Pancreas (tissue), 10 donors: ENCODE measurements at regions not wholly inside any gene's neighbourhood (a gene's known extent, or its start where the extent isn't known, plus 50 kb on each side); places are given as distances from the start of the nearest gene placed in this dataset.

ENCODE experiments used
- ATAC-seq, 4 donors: fragments of 200-7000 bp; cut with Tn5 transposase; one replicate each; pipeline versions ENCODE4 v1.8.0 to v1.9.1; 2020; ENCODE audit warnings: mild to moderate bottlenecking in 4 of 4, moderate library complexity in 4 of 4
- DNase-seq, 6 donors: peaks; one replicate each; pipeline ENCODE4 v3.0.0-alpha.2; 2020
- FAIRE-seq: peaks from 2 replicates; lab custom pipeline; 2012; peaks lifted over from hg19 to GRCh38; lab: Jason Lieb, UNC
- H3K27ac ChIP-seq, 4 donors: fragments of 200-600 bp; sonication (generic); 1 replicate in 3 of 4; 2 replicates in 1 of 4; pipeline versions ENCODE4 v1.5.0 to v1.8.0; 2020
- H3K27me3 ChIP-seq, 4 donors: fragments of 200-600 bp; one replicate each; pipeline ENCODE4 v1.8.0; 2021
- H3K36me3 ChIP-seq, 3 donors: fragments of 200-600 bp; sonication (generic) in 1 of 3; one replicate each; pipeline versions ENCODE4 v1.5.0 to v1.8.0; 2020 to 2021
- H3K4me1 ChIP-seq, 3 donors: fragments of 200-600 bp; one replicate each; pipeline ENCODE4 v1.8.0; 2021
- H3K4me3 ChIP-seq, 4 donors: fragments of 200-600 bp; sonication (generic) in 2 of 4; one replicate each; pipeline versions ENCODE4 v1.5.0 to v1.8.0; 2020 to 2021
- H3K9me3 ChIP-seq, 4 donors: fragments of 200-600 bp; one replicate each; pipeline ENCODE4 v1.8.0; 2021
- CTCF ChIP-seq, 4 donors: fragments of 200-600 bp; sonication (generic) in 3 of 4; IDR thresholded peaks; one replicate each; pipeline versions ENCODE4 v1.5.0 to v1.8.0; 2021; ENCODE audit warnings: antibody characterized with exemption in 4 of 4
- WGBS, 2 donors: extraction: QIAGEN DNeasy Blood & Tissue Kit; methylation state at CpG; one replicate each; pipeline ENCODE4 v1.1.7; 2013; 5-methylcytosine and 5-hydroxymethylcytosine counted together
- intact Hi-C, 3 donors: fragments of 100-400 bp; cut with DNase I; formaldehyde crosslinking; loops; one replicate each; pipeline versions ENCODE4 v1.11.1 to v1.14.2; 2022
- donor health status: healthy with polysubstance abuse.
- donor health status: DM: no; HTN: no; CAD: no; lungs with moderate emphysema.
- donor health status: DM: no; HTN: no; CAD: no.
- donor health status: control.
- donor health status: control.
- donor health status: Bipolar disorder and iron deficiency.
- donor health status: DM: yes; HTN: yes; CAD: no.
- donor health status: DM: no; HTN: no; CAD: no.
- donor health status: DM: no; HTN: no; CAD: no.
- donor health status: DM: yes; HTN: yes; CAD: no.

GRCh38 chr2:47660168-47660567, 89.4 kb upstream of the KCNK12 start:
- DNase-seq, result no peak
- FAIRE-seq, result no peak
- no peak overlapping the region for H3K4me3 ChIP-seq
- H3K27ac ChIP-seq, result no peak overlapping the region
- intact Hi-C loops, result no loop called here
- H3K27me3 ChIP-seq, result no peaks in the 10 kb centered on the region
- no peaks in the 10 kb centered on the region for H3K36me3 ChIP-seq
- TF ChIP-seq CTCF (IDR thresholded peaks at IDR 0.05), result no peak
- no peaks in the 10 kb centered on the region for H3K9me3 ChIP-seq
- 74 to 76% methylated on average over 3 of the region's 3 CpGs for WGBS, 2 donors
- ATAC-seq, result no peak
- H3K4me1 ChIP-seq, result no peaks in the 10 kb centered on the region

DNA sequence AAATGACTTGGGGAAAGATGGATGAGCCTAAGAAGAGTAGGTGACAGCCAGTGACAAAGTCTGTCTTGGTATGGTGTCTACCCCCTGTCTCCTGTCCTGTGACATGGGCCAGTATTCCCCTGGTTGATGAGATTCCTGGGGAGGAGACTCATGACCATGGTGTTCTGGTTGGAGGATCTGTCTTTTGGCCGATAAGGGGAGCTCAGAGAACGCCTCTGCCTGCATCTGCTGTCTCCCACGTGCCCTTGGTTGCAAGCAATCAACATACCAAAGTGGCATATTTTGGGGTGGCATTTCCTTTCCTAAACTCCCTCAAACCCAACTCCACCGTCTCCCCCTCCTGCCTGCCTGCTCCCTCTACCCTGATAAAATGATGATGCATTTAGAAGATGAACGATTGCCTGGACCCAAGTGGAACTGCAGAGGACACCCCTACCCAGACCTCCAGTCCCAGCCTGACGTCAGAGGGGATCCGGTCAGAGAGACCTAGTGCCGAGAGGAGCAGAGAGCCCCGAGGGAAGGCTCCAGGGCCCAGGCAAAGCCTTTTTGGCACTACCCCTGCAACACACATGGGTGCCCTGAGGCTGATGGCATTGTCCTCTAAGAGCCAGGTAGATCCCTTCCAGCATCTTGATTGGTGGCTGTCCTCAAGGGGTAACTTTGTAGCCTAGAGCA, 88.0 kb upstream of the KCNK12 start:
- no peak overlapping the region for H3K4me3 ChIP-seq
- H3K4me1 ChIP-seq, result peaks cover 0 to 6% (median 6%) of the 10 kb centered on the region in 3 donors
- FAIRE-seq, result no peak
- H3K36me3 ChIP-seq, result no peaks in the 10 kb centered on the region
- intact Hi-C loops, result no loop called here
- DNase-seq, result no peak
- H3K27ac ChIP-seq, result no peak overlapping the region
- no peak for ATAC-seq
- 77 to 80% methylated on average over 9 of the region's 9 CpGs for WGBS, 2 donors
- no peaks in the 10 kb centered on the region for H3K9me3 ChIP-seq
- TF ChIP-seq CTCF (IDR thresholded peaks at IDR 0.05), result no peak
- no peaks in the 10 kb centered on the region for H3K27me3 ChIP-seq

GRCh38 chr2:47657886-47658489, 87.2 kb upstream of the KCNK12 start:
- no peak overlapping the region for H3K4me3 ChIP-seq
- FAIRE-seq (no peak), ATAC-seq (no peak), DNase-seq (no peak)
- 69 to 88% methylated on average over 7 of the region's 7 CpGs for WGBS, 2 donors
- no peak for TF ChIP-seq CTCF (IDR thresholded peaks at IDR 0.05)
- no peak overlapping the region for H3K27ac ChIP-seq
- no peaks in the 10 kb centered on the region for H3K36me3 ChIP-seq
- intact Hi-C loops, result no loop called here
- H3K27me3 ChIP-seq, result no peaks in the 10 kb centered on the region
- H3K4me1 ChIP-seq, result peaks cover 0 to 10% (median 9%) of the 10 kb centered on the region in 3 donors
- no peaks in the 10 kb centered on the region for H3K9me3 ChIP-seq

DNA sequence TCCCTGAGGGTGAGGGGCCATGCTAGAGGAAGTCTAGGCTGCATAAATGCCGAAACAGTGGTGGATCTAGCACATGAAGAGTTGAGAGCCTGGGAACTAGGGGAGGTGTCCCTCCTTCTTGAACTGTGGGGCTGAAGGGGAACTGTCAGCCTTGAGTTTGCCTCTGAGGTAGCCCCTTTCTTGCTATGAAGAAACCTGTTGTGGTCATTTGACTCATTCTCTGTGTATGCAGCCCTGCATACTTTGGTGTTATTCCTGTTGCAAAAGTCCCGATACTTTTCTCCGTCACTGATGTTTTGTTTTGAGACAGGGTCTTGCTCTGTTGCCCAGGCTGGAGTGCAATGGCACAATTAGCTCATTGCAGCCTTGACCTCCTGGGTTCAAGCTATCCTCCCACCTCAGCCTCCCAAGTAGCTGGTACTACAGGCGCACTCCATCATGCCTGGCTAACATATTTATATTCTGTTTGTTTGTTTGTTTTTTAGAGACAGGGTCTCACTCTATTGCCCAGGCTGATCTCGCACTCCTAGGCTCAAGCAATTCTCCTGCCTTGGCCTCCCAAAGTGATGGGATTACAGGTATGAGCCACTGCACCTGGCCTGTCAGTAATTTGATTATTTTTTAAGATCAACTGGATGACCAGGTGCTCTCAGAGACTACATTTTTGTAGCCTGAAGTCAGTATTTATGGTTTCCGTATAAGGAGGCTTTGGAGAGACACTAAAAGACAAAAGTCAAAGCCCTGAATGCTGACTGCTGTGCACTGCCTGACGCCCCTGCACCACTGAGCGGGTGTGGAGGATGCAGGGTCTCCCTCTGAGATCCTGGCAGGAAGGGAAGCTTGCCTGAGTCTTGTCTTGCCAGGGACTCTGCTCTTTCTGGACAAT, 86.2 kb upstream of the KCNK12 start:
- no peak for TF ChIP-seq CTCF (IDR thresholded peaks at IDR 0.05)
- ATAC-seq (no peak), FAIRE-seq (no peak), DNase-seq (no peak)
- intact Hi-C loops, result no loop called here
- Histone ChIP-seq H3K27ac (no peak overlapping the region), H3K9me3 (no peaks in the 10 kb centered on the region), H3K27me3 (no peaks in the 10 kb centered on the region), H3K36me3 (no peaks in the 10 kb centered on the region), H3K4me1 (peaks cover 0 to 10% (median 9%) of the 10 kb centered on the region in 3 donors), H3K4me3 (no peak overlapping the region)
- WGBS, 2 donors, result 88 to 91% methylated on average over 8 of the region's 8 CpGs
